ENCODE measurements at regions not wholly inside any gene's neighbourhood (a gene's known extent, or its start where the extent isn't known, plus 50 kb on each side); places are given as distances from the start of the nearest gene placed in this dataset.
"Not testable (repeated sequence)": the region's sequence is repeated elsewhere in the genome, so short reads cannot be mapped to it uniquely, and the experiment has no call there.

DNA sequence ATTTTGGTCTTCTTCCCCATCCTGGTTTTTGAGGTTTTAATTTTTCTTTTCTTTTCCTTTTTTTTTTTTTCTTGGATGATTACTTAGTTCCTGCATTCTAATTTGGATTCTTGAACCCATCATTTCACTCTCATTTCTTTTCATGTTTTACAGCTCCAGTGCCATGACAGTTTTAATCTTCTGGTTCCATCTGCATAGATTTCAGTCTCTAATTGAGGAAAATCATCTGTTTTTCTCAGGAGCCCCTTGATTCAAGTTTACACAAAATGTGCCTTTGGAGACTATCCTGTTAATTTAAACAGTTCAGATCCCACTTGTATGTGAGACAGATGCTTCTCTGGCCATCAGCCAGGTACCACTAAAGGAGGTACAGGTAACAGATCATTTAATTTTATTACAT, 379.9 kb downstream of the PIK3C3 start:
- DNase-seq = no peak

DNA sequence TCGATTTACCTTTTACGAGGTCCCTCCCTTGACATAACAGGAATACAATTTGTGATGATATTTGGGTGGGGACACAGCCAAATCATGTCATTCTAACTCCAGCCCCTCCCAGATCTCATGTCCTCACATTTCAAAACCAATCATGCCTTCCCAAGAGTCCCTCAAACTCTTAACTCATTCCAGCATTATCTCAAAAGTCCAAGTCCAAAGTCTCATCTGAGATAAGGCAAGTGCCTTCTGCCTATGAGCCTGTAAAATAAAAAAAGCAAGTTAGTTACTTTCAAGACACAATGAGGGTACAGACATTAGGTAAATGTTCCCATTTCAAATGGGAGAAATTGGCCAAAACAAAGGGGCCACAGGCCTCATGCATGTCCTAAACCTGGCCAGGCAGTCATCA, 381.1 kb downstream of the PIK3C3 start:
- DNase-seq = no peak

GRCh38 chr18:42337337-42337736, 382.3 kb downstream of the PIK3C3 start:
- DNase-seq = not testable (repeated sequence)

- no peak for DNase-seq
Measured at GRCh38 chr18:42338683-42339082, 383.6 kb downstream of the PIK3C3 start.

DNA sequence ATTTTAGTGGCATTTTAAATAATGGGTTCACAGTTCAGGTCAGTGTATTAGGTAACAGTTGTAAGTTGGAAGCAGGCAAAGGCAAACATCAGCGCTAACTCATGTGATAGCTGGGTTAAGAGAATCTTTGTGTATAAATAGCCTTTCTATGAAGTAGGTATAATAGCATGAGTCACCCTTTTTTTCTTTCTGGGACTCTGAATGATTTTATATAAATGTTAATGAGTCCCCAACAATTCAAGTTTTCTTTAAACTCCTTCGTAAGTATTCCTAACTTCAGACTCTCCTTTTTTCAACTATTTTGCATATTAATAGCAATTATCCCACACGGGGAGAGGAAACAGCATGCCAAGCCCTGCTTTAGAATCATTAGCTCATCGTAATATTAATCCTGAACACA, 384.3 kb downstream of the PIK3C3 start:
- DNase-seq = no peak

DNA sequence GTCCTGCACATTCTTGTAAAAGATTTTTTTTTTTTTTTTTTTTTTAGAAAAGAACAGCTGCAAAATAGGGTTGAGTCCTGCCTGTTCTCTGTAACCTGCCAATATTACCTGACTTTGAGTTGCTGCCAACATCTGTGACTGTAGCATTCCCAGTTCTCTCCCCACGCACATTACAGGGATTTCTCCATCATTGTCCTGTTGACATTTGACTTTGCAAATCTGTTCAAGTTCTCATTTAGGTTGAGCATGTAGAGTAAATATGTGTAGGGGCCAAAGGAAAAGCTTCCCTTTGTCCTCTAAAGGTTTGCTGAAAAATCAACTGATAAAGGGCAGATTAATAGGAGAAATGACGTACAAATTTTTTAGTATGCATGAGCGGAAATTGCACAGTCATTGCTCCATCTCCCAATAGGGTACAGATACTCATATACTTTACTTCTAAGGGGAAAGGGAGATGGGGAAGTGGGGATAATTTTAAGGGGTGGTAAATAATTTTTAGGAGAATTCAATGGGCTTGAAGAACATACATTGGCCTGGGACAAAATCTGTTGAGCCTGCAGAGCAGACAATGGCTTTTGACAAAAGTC, 385.5 kb downstream of the PIK3C3 start:
- DNase-seq = no peak

DNA sequence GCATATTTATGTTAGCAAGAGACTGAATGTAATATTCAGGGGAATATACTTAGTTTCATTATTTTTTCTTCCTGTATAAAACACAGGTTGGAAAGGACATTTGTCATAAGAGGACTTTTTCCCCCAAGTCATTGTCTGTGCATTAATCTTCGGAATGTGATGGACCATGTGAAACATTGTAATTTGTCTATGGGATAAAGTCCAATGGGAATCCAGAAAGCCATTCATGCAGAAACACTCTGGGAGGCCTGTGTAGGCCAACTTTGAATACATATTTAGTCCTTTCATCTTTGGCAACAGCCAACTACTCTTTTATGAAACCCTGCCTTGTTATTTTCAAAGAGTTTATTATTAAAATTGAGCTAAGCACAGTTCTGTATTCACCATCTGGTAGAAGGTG, 386.4 kb downstream of the PIK3C3 start:
- DNase-seq = no peak

- no peak for DNase-seq
Measured at GRCh38 chr18:42348722-42349121, 393.7 kb downstream of the PIK3C3 start.

DNA sequence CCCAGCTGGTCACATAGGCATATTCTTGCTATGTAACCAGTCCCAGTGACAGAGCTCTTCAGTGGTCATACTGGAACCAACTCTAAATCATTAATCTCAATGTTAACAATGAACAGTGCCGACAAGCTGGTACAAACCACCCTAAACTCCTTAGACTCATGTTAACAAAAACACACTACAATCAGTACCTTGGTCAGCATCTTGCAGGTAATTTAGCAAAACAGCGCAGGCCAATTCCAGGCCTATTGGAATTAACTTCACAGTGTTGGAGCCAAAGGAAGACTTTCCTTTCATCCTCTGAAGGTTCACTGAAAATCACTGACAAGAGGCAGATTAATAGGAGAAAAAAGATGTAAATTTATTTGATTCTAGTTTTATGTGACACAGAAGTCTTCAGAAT, 396.4 kb downstream of the PIK3C3 start:
- DNase-seq = no peak

- DNase-seq = no peak
Measured at GRCh38 chr18:42360716-42361115, 405.7 kb downstream of the PIK3C3 start.

GRCh38 chr18:42363446-42364441, 408.7 kb downstream of the PIK3C3 start:
- no peak for DNase-seq

- no peak for DNase-seq
Measured at GRCh38 chr18:42364766-42365165, 409.7 kb downstream of the PIK3C3 start.

GRCh38 chr18:42365591-42365990, 410.6 kb downstream of the PIK3C3 start:
- no peak for DNase-seq

DNA sequence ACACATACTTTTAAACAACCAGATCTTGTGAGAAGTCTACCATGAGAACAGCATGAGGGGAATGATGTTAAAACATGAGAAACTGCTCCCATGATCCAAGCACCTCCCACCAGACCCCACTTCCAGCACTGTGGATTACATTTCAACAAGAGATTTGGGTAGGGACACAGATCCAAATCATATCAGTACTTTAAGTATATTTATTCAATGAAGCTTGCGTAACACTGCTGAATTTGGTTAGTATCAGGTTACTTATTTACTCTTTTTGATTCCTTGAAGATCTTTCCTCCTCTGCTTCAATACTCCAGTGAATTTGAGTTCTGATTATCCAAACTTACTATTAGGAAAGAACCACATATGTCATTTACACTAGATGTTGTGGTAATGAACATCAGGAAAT, 418.6 kb downstream of the PIK3C3 start:
- no peak for DNase-seq

- no peak for DNase-seq
Measured at GRCh38 chr18:42374961-42375360, 419.9 kb downstream of the PIK3C3 start.

DNA sequence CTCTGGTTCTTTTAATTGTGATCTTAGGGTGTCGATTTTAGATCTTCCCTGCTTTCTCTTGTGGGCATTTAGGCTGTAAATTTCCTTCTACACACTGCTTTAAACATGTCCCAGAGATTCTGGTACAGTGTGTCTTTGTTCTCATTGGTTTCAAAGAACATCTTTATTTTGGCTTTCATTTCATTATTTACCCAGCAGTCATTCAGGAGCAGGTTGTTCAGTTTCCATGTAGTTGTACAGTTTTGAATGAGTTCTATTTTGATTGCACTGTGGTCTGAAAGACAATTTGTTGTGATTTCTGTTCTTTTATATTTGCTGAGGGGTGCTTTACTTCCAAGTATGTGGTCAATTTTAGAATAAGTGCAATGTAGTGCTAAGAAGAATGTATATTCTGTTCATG, 423.8 kb downstream of the PIK3C3 start:
- not testable (repeated sequence) for DNase-seq

DNA sequence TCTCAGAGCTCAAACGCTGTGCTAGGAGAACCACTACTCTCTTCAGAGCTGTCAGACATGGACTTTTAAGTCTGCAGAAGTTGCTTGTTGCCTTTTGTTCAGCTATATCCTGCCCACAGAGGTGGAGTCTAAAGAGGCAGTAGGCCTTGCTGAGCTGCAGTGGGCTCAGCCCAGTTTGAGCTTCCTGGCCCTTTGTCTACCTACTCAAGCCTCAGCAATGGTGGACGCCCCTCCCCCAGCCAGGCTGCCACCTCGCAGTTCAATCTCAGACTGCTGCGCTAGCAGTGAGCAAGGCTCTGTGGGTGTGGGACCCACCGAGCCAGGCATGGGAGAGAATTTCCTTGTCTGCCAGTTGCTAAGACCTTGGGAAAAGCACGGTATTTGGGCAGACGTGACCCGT, 426.2 kb downstream of the PIK3C3 start:
- not testable (repeated sequence) for DNase-seq

DNA sequence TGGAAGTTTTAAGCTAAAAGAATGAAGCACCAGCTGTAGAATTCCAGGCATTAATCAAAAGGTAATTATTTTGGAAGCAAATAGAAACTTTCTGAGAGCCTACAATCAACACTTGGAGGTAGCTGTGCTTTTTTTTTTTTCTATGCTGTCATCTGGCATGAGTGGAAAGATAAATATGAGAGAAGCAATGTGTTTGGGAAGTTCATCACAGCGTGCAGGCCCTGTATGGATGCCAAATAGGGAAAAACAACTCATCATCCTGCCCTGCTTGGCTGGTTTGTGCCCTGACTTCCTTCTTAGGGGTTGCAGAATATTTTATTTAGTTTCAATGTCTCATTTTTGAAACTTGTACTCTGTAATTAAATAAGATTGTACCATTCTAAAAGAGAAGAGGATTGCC, 437.4 kb downstream of the PIK3C3 start:
- DNase-seq = no peak

GRCh38 chr18:42392926-42393325, 437.9 kb downstream of the PIK3C3 start:
- no peak for DNase-seq

DNA sequence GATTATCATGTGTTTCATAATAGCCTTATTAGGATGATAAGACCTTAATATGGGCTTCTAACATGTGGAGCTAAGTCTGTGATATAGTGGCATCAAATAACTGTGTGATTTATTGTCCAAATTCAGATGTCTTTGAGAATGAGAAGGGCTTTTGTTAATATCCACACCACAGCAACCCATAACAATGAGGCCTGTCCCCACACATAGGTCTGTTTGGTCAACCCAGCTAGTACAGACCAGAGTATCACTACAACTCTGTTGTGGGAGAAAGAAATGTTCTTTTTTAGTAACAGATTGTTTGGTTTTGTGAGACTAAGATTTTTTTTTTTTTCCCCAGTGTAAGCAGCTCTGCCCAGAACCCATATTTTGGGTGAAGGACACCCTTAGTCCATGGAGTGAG, 439.2 kb downstream of the PIK3C3 start:
- no peak for DNase-seq

DNA sequence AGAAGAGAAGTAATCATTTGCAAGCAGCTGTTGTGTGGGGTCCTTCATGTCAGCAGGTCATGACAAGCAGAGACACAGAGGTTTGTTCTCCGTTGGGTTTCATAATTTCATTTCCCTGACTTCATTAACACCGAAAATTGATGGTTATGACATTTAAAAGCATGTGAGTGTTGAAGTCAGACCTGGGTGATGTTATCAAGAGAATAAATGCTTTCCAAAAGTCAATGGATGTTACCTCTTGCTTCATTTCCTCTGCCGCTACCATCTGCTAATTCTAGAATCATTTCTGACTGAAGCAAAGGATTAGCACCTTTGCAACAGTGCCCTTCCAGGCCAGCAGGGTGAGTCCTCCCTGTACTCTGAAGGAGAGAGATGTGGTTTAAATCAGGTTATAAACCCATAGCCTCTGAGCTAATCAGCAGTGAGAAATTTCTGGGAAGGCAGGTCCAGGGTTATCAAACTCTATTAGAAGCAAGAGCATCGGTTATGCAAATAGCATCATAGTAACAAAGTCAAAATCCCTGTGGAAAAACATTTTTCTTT, 446.2 kb downstream of the PIK3C3 start:
- DNase-seq = no peak

- no peak for DNase-seq
Measured at GRCh38 chr18:42404151-42404550, 449.1 kb downstream of the PIK3C3 start.

- no peak for DNase-seq
Measured at GRCh38 chr18:42409005-42409404, 454.0 kb downstream of the PIK3C3 start.

- DNase-seq = no peak
Measured at GRCh38 chr18:42412281-42412680, 457.2 kb downstream of the PIK3C3 start.

Data from CD4-positive, alpha-beta T cell treated with Interleukin-12 subunit alpha and Interleukin-12 subunit beta, for 1 hour (primary cell).